Spleen (tissue), 11 donors: ENCODE measurements at regions not wholly inside any gene's neighbourhood (a gene's known extent, or its start where the extent isn't known, plus 50 kb on each side); places are given as distances from the start of the nearest gene placed in this dataset.

Experiments
- DNase-seq: peaks from one replicate; pipeline ENCODE4 v3.0.0-alpha.2; 2020
- H3K27ac ChIP-seq, 8 donors: fragments of 200-600 bp; sonication (generic) in 7 of 8; 1 replicate in 4 of 8; 2 replicates in 4 of 8; pipeline versions ENCODE4 v1.5.0 to v1.8.0; 2016 to 2021; ENCODE audit warnings: inconsistent platforms in 4 of 8, mild to moderate bottlenecking in 4 of 8, moderate library complexity in 1 of 8
- H3K27me3 ChIP-seq, 7 donors: fragments of 200-600 bp; sonication (generic) in 6 of 7; replicated peaks in 1 of 7; 1 replicate in 4 of 7; 2 replicates in 3 of 7; pipeline versions ENCODE4 v1.5.0 to v1.8.0; 2016 to 2021; ENCODE audit warnings: inconsistent platforms in 3 of 7, mild to moderate bottlenecking in 1 of 7
- H3K36me3 ChIP-seq, 6 donors: fragments of 200-600 bp; sonication (generic) in 5 of 6; 1 replicate in 4 of 6; 2 replicates in 2 of 6; pipeline versions ENCODE4 v1.5.0 to v1.8.0; 2016 to 2021; ENCODE audit warnings: inconsistent platforms in 2 of 6
- H3K4me1 ChIP-seq, 6 donors: fragments of 200-600 bp; sonication (generic) in 5 of 6; 1 replicate in 3 of 6; 2 replicates in 3 of 6; pipeline versions ENCODE4 v1.5.0 to v1.8.0; 2016 to 2021; ENCODE audit warnings: inconsistent platforms in 3 of 6
- H3K4me3 ChIP-seq, 8 donors: fragments of 200-600 bp; sonication (generic) in 7 of 8; 1 replicate in 4 of 8; 2 replicates in 4 of 8; pipeline versions ENCODE4 v1.5.0 to v1.8.0; 2016 to 2021; ENCODE audit warnings: inconsistent platforms in 4 of 8, mild to moderate bottlenecking in 4 of 8, moderate library complexity in 2 of 8
- H3K9me3 ChIP-seq, 8 donors: fragments of 200-600 bp; sonication (generic) in 7 of 8; 1 replicate in 4 of 8; 2 replicates in 4 of 8; pipeline versions ENCODE4 v1.5.0 to v1.8.0; 2016 to 2021; ENCODE audit warnings: inconsistent platforms in 4 of 8
- CTCF ChIP-seq, 11 experiments: fragments of 200-600 bp in 7 of 11; fragments of 450-650 bp in 4 of 11; sonication (generic) in 4 of 11; IDR thresholded peaks in 8 of 11; conservative IDR thresholded peaks in 3 of 11; 1 replicate in 7 of 11; 2 replicates in 4 of 11; pipeline versions ENCODE4 v1.4.0 to v1.8.0; 2016 to 2021; ENCODE audit warnings: antibody characterized with exemption in 11 of 11, inconsistent platforms in 4 of 11, mild to moderate bottlenecking in 1 of 11
- POLR2A ChIP-seq, 3 donors: fragments of 450-650 bp; IDR thresholded peaks; one replicate each; pipeline ENCODE4 v1.5.1; 2017; ENCODE audit warnings: antibody characterized with exemption in 3 of 3, mild to moderate bottlenecking in 1 of 3
- POLR2AphosphoS5 ChIP-seq, 3 donors: sonication (generic); formaldehyde crosslinking; IDR thresholded peaks; one replicate each; pipeline ENCODE4 v1.5.1; 2017; ENCODE audit warnings: antibody characterized with exemption in 3 of 3
- WGBS, 5 donors: extraction: QIAGEN DNeasy Blood & Tissue Kit in 3 of 5; methylation state at CpG; one replicate each; pipeline versions ENCODE4 v1.1.5 to v1.1.7; 2013 to 2018; 5-methylcytosine and 5-hydroxymethylcytosine counted together
- intact Hi-C: fragments of 100-400 bp; cut with DNase I; formaldehyde crosslinking; loops from one replicate; pipeline ENCODE4 v1.15.0; 2023; ENCODE audit warnings: low total_unique reads
- donor health status: healthy with polysubstance abuse.
- donor health status: DM: no; HTN: no; CAD: no; lungs with moderate emphysema.
- donor health status: DM: no; HTN: no; CAD: no.
- donor health status: Bipolar disorder and iron deficiency.
- donor health status: healthy.
- donor health status: DM: no; HTN: no; CAD: no.
- donor health status: DM: yes; HTN: yes; CAD: no.

DNA sequence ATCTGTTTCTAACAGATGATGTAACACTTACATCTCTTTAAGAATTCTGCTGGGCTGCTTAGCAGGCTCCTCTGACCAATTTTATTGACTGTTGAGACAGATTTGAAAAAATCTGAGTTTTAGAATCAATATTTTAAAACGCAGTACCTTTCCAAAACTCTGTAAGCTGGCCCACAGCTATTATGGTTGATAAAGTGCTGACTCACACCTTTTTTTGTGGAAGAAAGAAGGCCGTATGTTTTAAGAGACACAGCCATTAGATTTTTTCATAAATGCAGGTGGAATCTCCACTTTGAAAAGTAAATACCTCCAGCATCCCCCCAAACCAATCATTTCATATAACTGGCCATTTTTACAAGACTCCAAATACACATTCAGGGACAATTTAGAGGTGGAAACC lies 82.2 kb downstream of the TBXT start:
- Histone ChIP-seq H3K27me3 (peaks cover 0 to 12% (median 0%) of the 10 kb centered on the region in 7 donors), H3K27ac (no peak overlapping the region), H3K4me1 (no peaks in the 10 kb centered on the region), H3K36me3 (no peaks in the 10 kb centered on the region), H3K4me3 (no peak overlapping the region), H3K9me3 (no peaks in the 10 kb centered on the region)
- TF ChIP-seq CTCF (IDR thresholded peaks at IDR 0.05 in 8 of 11, conservative IDR thresholded peaks at IDR 0.05 in 3 of 11) (no peak), POLR2A (IDR thresholded peaks at IDR 0.05) (no peak), POLR2AphosphoS5 (IDR thresholded peaks at IDR 0.05) (no peak)
- DNase-seq: no peak
- WGBS, 5 donors: 41 to 54% (median 44%) methylated on average over 2 of the region's 2 CpGs
- intact Hi-C loops: no loop called here

DNA sequence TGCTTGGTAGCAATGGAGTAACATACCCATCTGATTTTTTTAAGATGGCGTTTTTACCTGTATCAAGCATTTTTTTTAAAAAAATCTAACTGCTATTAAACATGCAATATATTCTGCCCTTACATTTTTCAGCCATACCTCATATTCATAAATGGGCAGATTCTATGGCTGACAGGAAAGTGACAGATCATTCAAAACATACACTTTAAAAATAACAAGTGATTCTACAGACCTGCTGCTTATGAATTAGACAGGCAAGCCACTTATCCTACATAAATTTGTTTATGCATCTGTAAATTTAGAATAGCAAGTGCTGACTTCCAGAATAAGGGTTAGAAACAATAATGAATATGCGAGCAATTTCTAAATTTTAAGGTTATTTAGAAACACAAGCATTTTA lies 82.7 kb downstream of the TBXT start:
- 74 to 90% (median 80%) methylated on average over 2 of the region's 2 CpGs for WGBS, 5 donors
- no peaks in the 10 kb centered on the region for H3K36me3 ChIP-seq
- H3K9me3 ChIP-seq: no peaks in the 10 kb centered on the region
- H3K4me1 ChIP-seq: no peaks in the 10 kb centered on the region
- DNase-seq: no peak
- TF ChIP-seq CTCF (IDR thresholded peaks at IDR 0.05 in 8 of 11, conservative IDR thresholded peaks at IDR 0.05 in 3 of 11) (no peak), POLR2A (IDR thresholded peaks at IDR 0.05) (no peak), POLR2AphosphoS5 (IDR thresholded peaks at IDR 0.05) (no peak)
- H3K4me3 ChIP-seq: no peak overlapping the region
- intact Hi-C loops: no loop called here
- peaks cover 0 to 12% (median 0%) of the 10 kb centered on the region in 7 donors for H3K27me3 ChIP-seq
- no peak overlapping the region for H3K27ac ChIP-seq

GRCh38 chr6:166079841-166080240 lies 87.8 kb downstream of the TBXT start:
- Histone ChIP-seq H3K27me3 (peaks cover 0 to 15% (median 0%) of the 10 kb centered on the region in 7 donors), H3K9me3 (no peaks in the 10 kb centered on the region), H3K4me3 (no peak overlapping the region), H3K4me1 (no peaks in the 10 kb centered on the region), H3K27ac (no peak overlapping the region), H3K36me3 (no peaks in the 10 kb centered on the region)
- intact Hi-C loops: no loop called here
- 71 to 89% (median 86%) methylated on average over 6 of the region's 6 CpGs for WGBS, 5 donors
- no peak for DNase-seq
- TF ChIP-seq POLR2A (IDR thresholded peaks at IDR 0.05): no peak
- TF ChIP-seq CTCF (IDR thresholded peaks at IDR 0.05 in 8 of 11, conservative IDR thresholded peaks at IDR 0.05 in 3 of 11): no peak
- TF ChIP-seq POLR2AphosphoS5 (IDR thresholded peaks at IDR 0.05): no peak

DNA sequence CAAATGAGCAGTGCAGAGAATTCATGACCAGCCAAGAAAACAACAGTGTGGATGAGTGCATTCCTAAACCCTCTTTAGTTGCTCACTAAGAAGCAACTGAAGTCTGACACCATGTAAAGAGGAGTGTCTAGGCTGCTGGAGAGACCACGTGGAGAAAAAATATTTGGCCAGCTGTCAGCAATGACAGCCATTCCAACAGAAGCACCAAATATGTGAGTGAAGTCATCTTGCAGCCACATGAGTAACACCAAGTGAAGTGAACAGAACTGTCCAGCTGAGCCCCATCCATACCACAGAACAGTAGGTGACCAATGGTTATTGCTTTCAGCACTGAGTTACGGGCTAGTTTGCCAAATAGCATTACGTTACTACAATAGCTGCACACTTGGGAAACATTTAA lies 89.4 kb downstream of the TBXT start:
- no peak overlapping the region for H3K4me3 ChIP-seq
- intact Hi-C loops: no loop called here

More for the DNA sequence above, 89.4 kb downstream of the TBXT start:
- TF ChIP-seq CTCF (IDR thresholded peaks at IDR 0.05 in 8 of 11, conservative IDR thresholded peaks at IDR 0.05 in 3 of 11): no peak
- TF ChIP-seq POLR2A (IDR thresholded peaks at IDR 0.05): no peak
- TF ChIP-seq POLR2AphosphoS5 (IDR thresholded peaks at IDR 0.05): no peak
- no peaks in the 10 kb centered on the region for H3K36me3 ChIP-seq
- H3K4me1 ChIP-seq: no peaks in the 10 kb centered on the region
- no peak overlapping the region for H3K27ac ChIP-seq
- H3K27me3 ChIP-seq: peaks cover 0 to 17% (median 0%) of the 10 kb centered on the region in 7 donors
- no peak for DNase-seq
- 60 to 80% (median 75%) methylated on average over 3 of the region's 3 CpGs for WGBS, 5 donors
- H3K9me3 ChIP-seq: no peaks in the 10 kb centered on the region
